ENCODE measurements at regions not wholly inside any gene's neighbourhood (a gene's known extent, or its start where the extent isn't known, plus 50 kb on each side); places are given as distances from the start of the nearest gene placed in this dataset.
"Not testable (repeated sequence)": the region's sequence is repeated elsewhere in the genome, so short reads cannot be mapped to it uniquely, and the experiment has no call there.

GRCh38 chr5:112573441-112573840 is 154.4 kb upstream of the EPB41L4A start:
- peaks cover 5% of the 10 kb centered on the region for H3K27me3 Mint-ChIP-seq
- H3K4me1 Mint-ChIP-seq = no peaks in the 10 kb centered on the region
- no peaks in the 10 kb centered on the region for H3K36me3 Mint-ChIP-seq
- no peak overlapping the region for H3K27ac Mint-ChIP-seq
- no peak overlapping the region for H3K4me3 Mint-ChIP-seq
- H3K9me3 Mint-ChIP-seq = peaks cover 0 to 3% (median 0%) of the 10 kb centered on the region in 3 donors

GRCh38 chr5:112574536-112574935 is 155.5 kb upstream of the EPB41L4A start:
- Mint-ChIP-seq H3K9me3 (peaks cover 0 to 3% (median 0%) of the 10 kb centered on the region in 3 donors), H3K4me1 (no peaks in the 10 kb centered on the region), H3K4me3 (no peak overlapping the region), H3K36me3 (no peaks in the 10 kb centered on the region), H3K27me3 (peaks cover 5% of the 10 kb centered on the region), H3K27ac (no peak overlapping the region)

- Mint-ChIP-seq H3K27me3 (peaks cover 2% of the 10 kb centered on the region), H3K9me3 (peaks cover 0 to 3% (median 0%) of the 10 kb centered on the region in 3 donors), H3K27ac (no peak overlapping the region), H3K4me3 (no peak overlapping the region), H3K4me1 (no peaks in the 10 kb centered on the region), H3K36me3 (no peaks in the 10 kb centered on the region)
Observed at GRCh38 chr5:112576298-112576925, 157.3 kb upstream of the EPB41L4A start.

- Mint-ChIP-seq H3K4me3 (no peak overlapping the region), H3K27me3 (no peaks in the 10 kb centered on the region), H3K36me3 (no peaks in the 10 kb centered on the region), H3K4me1 (no peaks in the 10 kb centered on the region), H3K27ac (peak overlapping the region in 1 of 3 donors; percentile 29), H3K9me3 (peaks cover 0 to 3% (median 0%) of the 10 kb centered on the region in 3 donors)
Observed at GRCh38 chr5:112579599-112580170, 158.0 kb upstream of the APC start.

DNA sequence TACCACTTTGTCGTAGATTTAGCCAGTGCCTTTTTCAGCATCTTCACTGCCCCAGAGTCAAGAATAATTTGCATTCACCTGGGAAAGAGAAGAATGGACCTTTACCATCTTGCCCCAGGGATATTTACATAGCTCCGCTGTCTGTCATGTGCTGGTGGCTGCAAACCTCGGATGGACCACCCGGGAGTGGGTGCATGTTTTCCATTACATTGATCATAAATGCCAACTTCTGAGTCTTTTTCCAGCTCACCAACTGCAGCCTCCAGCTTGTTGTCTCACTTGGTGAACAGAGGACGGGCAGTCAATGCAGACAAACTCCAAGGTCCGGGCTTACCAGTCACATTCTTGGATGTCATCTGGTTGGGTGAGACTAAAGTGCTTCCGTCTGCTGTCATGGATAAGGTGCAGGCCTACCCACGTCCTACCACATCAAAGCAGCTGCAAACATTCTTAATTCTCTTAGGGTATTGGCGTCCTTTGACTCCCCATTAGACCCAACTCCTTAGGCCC is 155.8 kb upstream of the APC start:
- Mint-ChIP-seq H3K36me3 (peaks cover 1% of the 10 kb centered on the region), H3K4me3 (no peak overlapping the region), H3K27me3 (peaks cover 5% of the 10 kb centered on the region), H3K4me1 (peaks cover 7 to 13% (median 9%) of the 10 kb centered on the region in 3 donors), H3K9me3 (peaks cover 0 to 3% (median 0%) of the 10 kb centered on the region in 3 donors), H3K27ac (no peak overlapping the region)

DNA sequence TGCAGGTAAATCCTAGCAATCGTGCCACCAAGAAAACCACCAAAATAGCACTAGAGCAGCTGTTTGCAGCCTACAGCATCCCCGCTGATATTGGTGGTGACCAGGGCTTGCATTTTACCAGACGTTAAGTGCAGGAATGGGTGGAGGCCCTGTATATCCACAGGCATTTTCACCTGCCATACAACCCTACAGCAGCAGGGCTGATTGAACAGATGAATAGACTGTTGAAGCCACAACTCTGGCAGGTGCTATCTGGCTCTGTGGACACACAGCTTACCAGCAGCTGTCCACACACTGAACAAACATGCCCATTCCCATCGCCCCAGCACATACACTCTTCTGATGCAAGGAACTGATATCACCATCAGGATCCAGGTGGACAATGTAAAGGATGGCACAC is 154.5 kb upstream of the APC start:
- no peak overlapping the region for H3K4me3 Mint-ChIP-seq
- peaks cover 9% of the 10 kb centered on the region for H3K27me3 Mint-ChIP-seq
- H3K36me3 Mint-ChIP-seq = peaks cover 1% of the 10 kb centered on the region
- peaks cover 0 to under 1% (median 0%) of the 10 kb centered on the region in 3 donors for H3K9me3 Mint-ChIP-seq
- H3K4me1 Mint-ChIP-seq = peaks cover 7 to 20% (median 15%) of the 10 kb centered on the region in 3 donors
- H3K27ac Mint-ChIP-seq = no peak overlapping the region

DNA sequence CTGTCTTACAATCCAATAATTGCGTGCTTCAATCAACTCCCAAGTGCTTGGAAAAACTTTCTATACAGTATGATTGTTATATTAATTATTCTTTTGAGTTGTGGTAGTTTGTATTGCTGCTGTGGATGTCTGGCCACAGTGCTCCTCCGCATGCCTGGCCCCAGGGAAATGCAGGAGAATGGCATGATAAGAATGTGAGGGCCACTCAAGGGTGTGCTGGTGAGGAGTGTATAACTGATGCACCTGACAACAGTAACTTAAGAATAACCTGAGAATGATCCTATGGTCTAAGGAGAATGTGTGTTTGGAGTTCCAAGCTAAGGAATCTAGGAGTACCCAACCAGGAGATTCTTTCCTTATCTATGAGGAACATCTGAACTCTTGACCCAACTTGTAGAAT is 152.9 kb upstream of the APC start:
- peaks cover 9% of the 10 kb centered on the region for H3K27me3 Mint-ChIP-seq
- H3K36me3 Mint-ChIP-seq = peaks cover 1% of the 10 kb centered on the region
- H3K27ac Mint-ChIP-seq = peak overlapping the region in 1 of 3 donors; percentile 63
- H3K4me3 Mint-ChIP-seq = no peak overlapping the region
- peaks cover 0 to 1% (median 0%) of the 10 kb centered on the region in 3 donors for H3K9me3 Mint-ChIP-seq
- peaks cover 15 to 33% (median 19%) of the 10 kb centered on the region in 3 donors for H3K4me1 Mint-ChIP-seq

DNA sequence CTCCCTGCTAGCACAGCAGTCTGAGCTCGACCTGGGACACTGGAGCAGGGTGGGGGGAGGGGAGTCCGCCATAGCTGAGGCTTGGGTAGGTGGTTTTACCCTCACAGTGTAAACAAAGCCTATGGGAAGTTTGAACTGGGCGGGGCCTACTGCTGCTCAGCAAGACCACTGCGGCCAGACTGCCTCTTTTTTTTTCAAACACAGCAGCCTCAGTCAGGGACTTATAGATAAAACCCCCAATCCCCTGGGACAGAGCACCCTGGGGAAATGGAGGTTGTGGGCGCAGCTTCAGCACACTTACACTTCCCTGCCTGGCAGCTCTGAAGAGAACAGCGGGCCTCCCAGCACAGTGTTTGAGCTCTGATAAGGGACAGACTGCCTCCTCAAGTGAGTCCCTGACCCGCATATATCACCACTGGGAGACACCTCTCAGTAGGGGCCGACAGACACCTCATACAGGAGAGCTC is 151.1 kb upstream of the APC start:
- peaks cover 0 to 1% (median 0%) of the 10 kb centered on the region in 3 donors for H3K9me3 Mint-ChIP-seq
- H3K36me3 Mint-ChIP-seq = peaks cover 3% of the 10 kb centered on the region
- H3K4me3 Mint-ChIP-seq = peak overlapping the region in 2 of 4 donors; percentile 45 to 79
- H3K27ac Mint-ChIP-seq = no peak overlapping the region
- peaks cover 9% of the 10 kb centered on the region for H3K27me3 Mint-ChIP-seq
- H3K4me1 Mint-ChIP-seq = peaks cover 25 to 42% (median 26%) of the 10 kb centered on the region in 3 donors

DNA sequence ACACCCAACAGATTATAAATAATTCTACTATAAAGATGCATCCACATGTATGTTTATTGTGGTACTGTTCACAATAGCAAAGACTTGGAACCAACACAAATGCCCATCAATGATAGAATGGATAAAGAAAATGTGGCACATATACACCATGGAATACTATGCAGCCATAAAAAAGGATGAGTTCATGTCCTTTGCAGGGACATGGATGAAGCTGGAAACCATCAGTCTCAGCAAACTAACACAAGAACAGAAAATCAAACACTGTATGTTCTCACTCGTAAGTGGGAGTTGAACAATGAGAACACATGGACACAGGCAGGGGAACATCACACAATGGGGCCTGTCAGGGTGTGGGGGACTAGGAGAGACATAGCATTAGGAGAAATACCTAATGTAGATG is 146.8 kb upstream of the APC start:
- H3K4me3 Mint-ChIP-seq, H3K27me3 Mint-ChIP-seq, H3K27ac Mint-ChIP-seq, H3K9me3 Mint-ChIP-seq, H3K36me3 Mint-ChIP-seq: not testable (repeated sequence)
- peaks cover 21 to 74% (median 29%) of the 10 kb centered on the region in 3 donors for H3K4me1 Mint-ChIP-seq

- no peak overlapping the region for H3K27ac Mint-ChIP-seq
- peaks cover 4% of the 10 kb centered on the region for H3K27me3 Mint-ChIP-seq
Observed at GRCh38 chr5:112594095-112594850, 143.4 kb upstream of the APC start.

DNA sequence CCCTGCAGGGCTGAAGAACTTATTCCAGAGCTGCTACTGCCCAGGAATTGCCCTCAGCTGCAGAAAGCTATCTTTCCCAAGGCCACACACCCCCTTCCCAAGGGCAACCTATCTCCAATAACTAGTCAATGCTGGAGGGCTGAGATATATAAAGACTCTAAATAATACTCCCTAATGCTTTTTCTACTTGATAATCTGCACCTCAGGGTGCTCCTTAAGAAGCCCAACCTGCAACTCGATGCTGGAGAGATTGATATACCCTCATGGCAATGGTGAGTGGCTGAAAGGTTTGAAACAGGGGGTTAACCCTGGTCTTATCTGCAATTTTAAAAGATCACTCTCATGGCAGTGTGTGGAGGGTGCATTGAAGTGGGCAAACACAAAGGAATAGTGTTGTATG is 142.7 kb upstream of the APC start:
- H3K4me3 Mint-ChIP-seq = peak overlapping the region in 1 of 4 donors; percentile 47
- H3K9me3 Mint-ChIP-seq = no peaks in the 10 kb centered on the region
- peaks cover 4% of the 10 kb centered on the region for H3K27me3 Mint-ChIP-seq
- H3K4me1 Mint-ChIP-seq = peaks cover 8 to 53% (median 18%) of the 10 kb centered on the region in 3 donors
- peaks cover 3% of the 10 kb centered on the region for H3K36me3 Mint-ChIP-seq
- no peak overlapping the region for H3K27ac Mint-ChIP-seq

More at GRCh38 chr5:112594095-112594850, 143.4 kb upstream of the APC start:
- H3K36me3 Mint-ChIP-seq = peaks cover 3% of the 10 kb centered on the region
- H3K9me3 Mint-ChIP-seq = no peaks in the 10 kb centered on the region
- H3K4me3 Mint-ChIP-seq = peak overlapping the region in 2 of 4 donors; percentile 51 to 71
- peaks cover 14 to 58% (median 18%) of the 10 kb centered on the region in 3 donors for H3K4me1 Mint-ChIP-seq

- Mint-ChIP-seq H3K4me1 (peaks cover 0 to 38% (median 6%) of the 10 kb centered on the region in 3 donors), H3K4me3 (no peak overlapping the region), H3K9me3 (no peaks in the 10 kb centered on the region), H3K27me3 (peaks cover 4% of the 10 kb centered on the region), H3K27ac (no peak overlapping the region), H3K36me3 (no peaks in the 10 kb centered on the region)
Observed at GRCh38 chr5:112597831-112598230, 139.9 kb upstream of the APC start.

GRCh38 chr5:112600510-112600909 is 137.2 kb upstream of the APC start:
- H3K36me3 Mint-ChIP-seq, H3K4me3 Mint-ChIP-seq, H3K9me3 Mint-ChIP-seq, H3K27me3 Mint-ChIP-seq, H3K27ac Mint-ChIP-seq: not testable (repeated sequence)
- peaks cover 0 to 24% (median 2%) of the 10 kb centered on the region in 3 donors for H3K4me1 Mint-ChIP-seq

GRCh38 chr5:112604732-112605630 is 132.7 kb upstream of the APC start:
- Mint-ChIP-seq H3K36me3 (no peaks in the 10 kb centered on the region), H3K4me3 (no peak overlapping the region), H3K9me3 (no peaks in the 10 kb centered on the region), H3K27ac (no peak overlapping the region), H3K27me3 (no peaks in the 10 kb centered on the region), H3K4me1 (peaks cover 0 to 8% (median 2%) of the 10 kb centered on the region in 3 donors)
